Spleen (tissue), 11 donors: ENCODE measurements at regions not wholly inside any gene's neighbourhood (a gene's known extent, or its start where the extent isn't known, plus 50 kb on each side); places are given as distances from the start of the nearest gene placed in this dataset.

ENCODE experiments used
- DNase-seq: peaks from one replicate; pipeline ENCODE4 v3.0.0-alpha.2; 2020
- H3K27ac ChIP-seq, 8 donors: fragments of 200-600 bp; sonication (generic) in 7 of 8; 1 replicate in 4 of 8; 2 replicates in 4 of 8; pipeline versions ENCODE4 v1.5.0 to v1.8.0; 2016 to 2021; ENCODE audit warnings: inconsistent platforms in 4 of 8, mild to moderate bottlenecking in 4 of 8, moderate library complexity in 1 of 8
- H3K27me3 ChIP-seq, 7 donors: fragments of 200-600 bp; sonication (generic) in 6 of 7; replicated peaks in 1 of 7; 1 replicate in 4 of 7; 2 replicates in 3 of 7; pipeline versions ENCODE4 v1.5.0 to v1.8.0; 2016 to 2021; ENCODE audit warnings: inconsistent platforms in 3 of 7, mild to moderate bottlenecking in 1 of 7
- H3K36me3 ChIP-seq, 6 donors: fragments of 200-600 bp; sonication (generic) in 5 of 6; 1 replicate in 4 of 6; 2 replicates in 2 of 6; pipeline versions ENCODE4 v1.5.0 to v1.8.0; 2016 to 2021; ENCODE audit warnings: inconsistent platforms in 2 of 6
- H3K4me1 ChIP-seq, 6 donors: fragments of 200-600 bp; sonication (generic) in 5 of 6; 1 replicate in 3 of 6; 2 replicates in 3 of 6; pipeline versions ENCODE4 v1.5.0 to v1.8.0; 2016 to 2021; ENCODE audit warnings: inconsistent platforms in 3 of 6
- H3K4me3 ChIP-seq, 8 donors: fragments of 200-600 bp; sonication (generic) in 7 of 8; 1 replicate in 4 of 8; 2 replicates in 4 of 8; pipeline versions ENCODE4 v1.5.0 to v1.8.0; 2016 to 2021; ENCODE audit warnings: inconsistent platforms in 4 of 8, mild to moderate bottlenecking in 4 of 8, moderate library complexity in 2 of 8
- H3K9me3 ChIP-seq, 8 donors: fragments of 200-600 bp; sonication (generic) in 7 of 8; 1 replicate in 4 of 8; 2 replicates in 4 of 8; pipeline versions ENCODE4 v1.5.0 to v1.8.0; 2016 to 2021; ENCODE audit warnings: inconsistent platforms in 4 of 8
- CTCF ChIP-seq, 11 experiments: fragments of 200-600 bp in 7 of 11; fragments of 450-650 bp in 4 of 11; sonication (generic) in 4 of 11; IDR thresholded peaks in 8 of 11; conservative IDR thresholded peaks in 3 of 11; 1 replicate in 7 of 11; 2 replicates in 4 of 11; pipeline versions ENCODE4 v1.4.0 to v1.8.0; 2016 to 2021; ENCODE audit warnings: antibody characterized with exemption in 11 of 11, inconsistent platforms in 4 of 11, mild to moderate bottlenecking in 1 of 11
- POLR2A ChIP-seq, 3 donors: fragments of 450-650 bp; IDR thresholded peaks; one replicate each; pipeline ENCODE4 v1.5.1; 2017; ENCODE audit warnings: antibody characterized with exemption in 3 of 3, mild to moderate bottlenecking in 1 of 3
- POLR2AphosphoS5 ChIP-seq, 3 donors: sonication (generic); formaldehyde crosslinking; IDR thresholded peaks; one replicate each; pipeline ENCODE4 v1.5.1; 2017; ENCODE audit warnings: antibody characterized with exemption in 3 of 3
- WGBS, 5 donors: extraction: QIAGEN DNeasy Blood & Tissue Kit in 3 of 5; methylation state at CpG; one replicate each; pipeline versions ENCODE4 v1.1.5 to v1.1.7; 2013 to 2018; 5-methylcytosine and 5-hydroxymethylcytosine counted together
- intact Hi-C: fragments of 100-400 bp; cut with DNase I; formaldehyde crosslinking; loops from one replicate; pipeline ENCODE4 v1.15.0; 2023; ENCODE audit warnings: low total_unique reads
- donor health status: healthy with polysubstance abuse.
- donor health status: DM: no; HTN: no; CAD: no; lungs with moderate emphysema.
- donor health status: DM: no; HTN: no; CAD: no.
- donor health status: Bipolar disorder and iron deficiency.
- donor health status: healthy.
- donor health status: DM: no; HTN: no; CAD: no.
- donor health status: DM: yes; HTN: yes; CAD: no.

GRCh38 chr3:139159356-139159755 is 114.7 kb upstream of the PRR23C start:
- H3K4me1 ChIP-seq = no peaks in the 10 kb centered on the region
- no peaks in the 10 kb centered on the region for H3K36me3 ChIP-seq
- TF ChIP-seq POLR2A (IDR thresholded peaks at IDR 0.05) (no peak), POLR2AphosphoS5 (IDR thresholded peaks at IDR 0.05) (no peak), CTCF (IDR thresholded peaks at IDR 0.05 in 8 of 11, conservative IDR thresholded peaks at IDR 0.05 in 3 of 11) (no peak)
- WGBS, 5 donors = 61 to 85% (median 72%) methylated on average over 3 of the region's 3 CpGs
- DNase-seq = no peak
- intact Hi-C loops = no loop called here
- no peaks in the 10 kb centered on the region for H3K9me3 ChIP-seq
- H3K4me3 ChIP-seq = no peak overlapping the region
- H3K27ac ChIP-seq = no peak overlapping the region
- H3K27me3 ChIP-seq = peaks cover 0 to 6% (median 0%) of the 10 kb centered on the region in 7 donors

GRCh38 chr3:139173372-139174108 is 128.8 kb upstream of the PRR23C start:
- intact Hi-C loops = no loop called here
- no peak for DNase-seq
- peak overlapping the region in 2 of 8 donors; percentile 32 to 42 for H3K27ac ChIP-seq

DNA sequence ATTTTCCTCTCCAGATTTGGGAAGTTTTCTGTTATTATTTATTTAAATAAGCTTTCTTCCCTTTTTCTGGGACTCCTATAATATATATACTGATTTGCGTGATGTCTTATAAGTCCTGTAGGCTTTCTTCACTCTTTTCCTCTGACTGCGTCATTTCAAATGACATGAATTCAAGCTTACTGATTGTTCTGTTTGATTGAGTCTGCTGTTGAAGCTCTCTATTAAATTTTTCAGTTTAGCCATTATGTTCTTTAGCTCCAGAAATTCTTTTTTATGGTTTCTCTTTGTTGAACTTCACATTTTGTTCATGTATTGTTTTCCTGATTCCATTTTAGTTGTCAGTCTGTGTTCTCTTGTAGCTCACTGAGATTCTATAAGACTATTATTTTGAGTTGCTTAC is 135.8 kb upstream of the PRR23C start:
- no peak overlapping the region for H3K27ac ChIP-seq
- intact Hi-C loops = no loop called here
- H3K9me3 ChIP-seq = peaks cover 0 to 31% (median 25%) of the 10 kb centered on the region in 8 donors
- 95 to 100% (median 97%) methylated on average over 2 of the region's 2 CpGs for WGBS, 5 donors
- no peak for DNase-seq
- H3K36me3 ChIP-seq = no peaks in the 10 kb centered on the region
- peaks cover 0 to under 1% (median 0%) of the 10 kb centered on the region in 7 donors for H3K27me3 ChIP-seq
- H3K4me3 ChIP-seq = no peak overlapping the region
- TF ChIP-seq CTCF (IDR thresholded peaks at IDR 0.05 in 8 of 11, conservative IDR thresholded peaks at IDR 0.05 in 3 of 11) (no peak), POLR2A (IDR thresholded peaks at IDR 0.05) (no peak), POLR2AphosphoS5 (IDR thresholded peaks at IDR 0.05) (no peak)
- no peaks in the 10 kb centered on the region for H3K4me1 ChIP-seq

More at GRCh38 chr3:139173372-139174108, 128.8 kb upstream of the PRR23C start:
- WGBS, 5 donors = 30 to 54% (median 41%) methylated on average over 9 of the region's 9 CpGs
- Histone ChIP-seq H3K27me3 (no peaks in the 10 kb centered on the region), H3K9me3 (peaks cover 0 to 14% (median 3%) of the 10 kb centered on the region in 8 donors), H3K4me1 (peaks cover 0 to 4% (median 0%) of the 10 kb centered on the region in 6 donors), H3K36me3 (no peaks in the 10 kb centered on the region), H3K4me3 (peak overlapping the region in 2 of 8 donors; percentile 7 to 33)
- TF ChIP-seq CTCF (IDR thresholded peaks at IDR 0.05 in 8 of 11, conservative IDR thresholded peaks at IDR 0.05 in 3 of 11) (no peak), POLR2AphosphoS5 (IDR thresholded peaks at IDR 0.05) (no peak), POLR2A (IDR thresholded peaks at IDR 0.05) (no peak)

GRCh38 chr3:139182143-139182542 is 137.5 kb upstream of the PRR23C start:
- TF ChIP-seq CTCF (IDR thresholded peaks at IDR 0.05 in 8 of 11, conservative IDR thresholded peaks at IDR 0.05 in 3 of 11) (no peak), POLR2A (IDR thresholded peaks at IDR 0.05) (no peak), POLR2AphosphoS5 (IDR thresholded peaks at IDR 0.05) (no peak)
- peaks cover 0 to 3% (median 0%) of the 10 kb centered on the region in 7 donors for H3K27me3 ChIP-seq
- peaks cover 0 to 31% (median 25%) of the 10 kb centered on the region in 8 donors for H3K9me3 ChIP-seq
- no peak overlapping the region for H3K4me3 ChIP-seq
- no peak overlapping the region for H3K27ac ChIP-seq
- DNase-seq = no peak
- intact Hi-C loops = no loop called here
- no peaks in the 10 kb centered on the region for H3K4me1 ChIP-seq
- 27 to 55% (median 38%) methylated on average over 2 of the region's 2 CpGs for WGBS, 5 donors
- no peaks in the 10 kb centered on the region for H3K36me3 ChIP-seq
